ENCODE measurements at regions not wholly inside any gene's neighbourhood (a gene's known extent, or its start where the extent isn't known, plus 50 kb on each side); places are given as distances from the start of the nearest gene placed in this dataset.

DNA sequence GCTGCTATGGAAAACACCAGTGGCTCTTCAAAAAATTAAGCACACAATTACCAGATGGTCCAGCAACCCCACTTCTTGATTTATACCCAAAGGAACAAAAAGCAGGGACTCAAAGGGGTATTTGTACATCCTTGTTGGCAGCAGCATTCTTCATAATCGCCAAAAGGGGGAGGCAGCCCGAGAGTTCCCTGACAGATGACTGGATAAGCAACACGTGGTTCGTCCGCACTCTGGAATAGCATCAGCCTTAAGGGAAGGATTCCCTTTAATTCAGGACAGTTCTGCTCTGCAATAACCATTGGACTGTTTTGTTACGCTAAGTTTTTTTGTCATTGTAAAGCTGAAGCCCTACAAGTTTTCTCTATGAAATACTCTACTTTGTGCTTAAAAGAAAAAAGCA lies 76.7 kb upstream of the TWIST2 start:
- DNase-seq (ENCODE audit: insufficient read length, low spot score) = no peak
- FAIRE-seq = no peak
- TF ChIP-seq CTCF (IDR thresholded peaks at IDR 0.05; ENCODE audit: insufficient read depth, missing control alignments) = no peak

DNA sequence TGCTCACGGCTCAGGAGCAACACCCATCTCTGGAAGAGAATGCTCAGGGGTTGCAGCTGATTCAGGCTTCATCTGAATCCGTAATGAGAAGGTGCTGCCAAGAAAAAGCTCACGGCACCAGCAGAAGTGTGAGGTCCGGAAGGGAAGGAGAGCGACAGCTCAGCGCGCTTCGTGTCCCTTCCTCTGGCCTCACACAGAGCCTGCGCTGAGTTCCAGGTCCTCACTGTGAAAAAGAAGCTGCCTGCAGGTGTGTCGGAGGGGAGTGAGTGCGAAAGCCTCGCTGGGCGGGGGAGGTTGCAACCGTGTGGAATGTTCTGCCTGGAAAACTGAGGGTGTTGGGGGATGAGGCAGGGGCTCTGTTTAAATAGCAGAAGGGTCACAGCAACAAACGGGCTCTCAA lies 76.2 kb upstream of the TWIST2 start:
- no peak for TF ChIP-seq CTCF (IDR thresholded peaks at IDR 0.05; ENCODE audit: insufficient read depth, missing control alignments)
- FAIRE-seq = no peak
- no peak for DNase-seq (ENCODE audit: insufficient read length, low spot score)

DNA sequence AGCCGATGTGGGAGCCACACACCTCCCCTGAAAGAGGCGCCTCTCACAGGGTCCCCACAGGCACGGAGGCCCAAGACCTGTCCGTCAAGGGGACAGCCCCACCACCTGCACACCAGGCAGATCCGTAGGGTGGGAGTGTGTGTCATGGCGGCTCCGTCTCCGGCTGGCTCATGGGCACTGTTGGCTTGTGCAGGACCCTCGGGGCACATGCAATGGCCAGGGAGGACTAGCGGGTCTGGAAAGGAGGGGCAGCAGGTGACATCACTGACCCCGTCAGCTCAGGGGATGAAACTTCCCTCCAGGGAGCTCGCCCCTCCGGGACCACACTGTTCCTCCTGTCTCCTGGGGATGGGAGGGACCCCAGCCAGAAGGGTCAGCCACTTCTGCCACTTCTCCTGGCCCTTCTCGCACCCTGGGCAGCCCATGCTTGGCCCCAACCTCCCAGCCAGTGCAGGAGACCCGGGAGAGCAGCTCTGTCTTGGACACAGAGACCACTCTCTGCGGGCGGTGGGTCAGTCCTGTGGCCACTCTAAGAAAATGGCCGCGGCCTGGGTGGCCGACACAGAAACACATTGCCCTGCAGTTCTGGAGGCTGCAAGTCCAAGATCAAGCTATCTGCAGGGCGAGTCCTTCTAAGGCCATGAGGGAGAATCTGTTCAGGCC lies 75.1 kb upstream of the TWIST2 start:
- DNase-seq (ENCODE audit: insufficient read length, low spot score) (no peak), FAIRE-seq (no peak)
- no peak for TF ChIP-seq CTCF (IDR thresholded peaks at IDR 0.05; ENCODE audit: insufficient read depth, missing control alignments)

- FAIRE-seq (no peak), DNase-seq (ENCODE audit: insufficient read length, low spot score) (no peak)
- TF ChIP-seq CTCF (IDR thresholded peaks at IDR 0.05; ENCODE audit: insufficient read depth, missing control alignments) = no peak
These were observed 74.4 kb upstream of the TWIST2 start for GRCh38 chr2:238773472-238773871.

DNA sequence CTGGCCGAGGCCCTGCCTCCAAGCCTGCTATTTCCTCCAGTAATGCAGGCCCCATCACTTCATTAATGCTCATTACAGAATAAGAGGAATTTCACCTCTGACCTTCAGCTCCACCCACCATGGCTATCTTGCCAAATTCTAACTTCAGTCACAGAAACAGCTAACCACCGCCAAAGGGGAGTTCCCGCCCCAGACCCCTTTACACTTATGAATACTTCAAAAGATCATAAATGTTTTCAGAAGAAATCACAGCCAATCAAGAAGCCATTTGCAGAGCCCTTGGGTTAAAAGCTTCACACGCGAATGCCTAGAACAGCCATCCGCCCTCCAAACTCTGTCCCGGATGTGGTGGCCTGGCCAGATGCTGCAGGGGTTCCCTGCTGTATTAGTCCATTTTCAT lies 73.8 kb upstream of the TWIST2 start:
- no peak for TF ChIP-seq CTCF (IDR thresholded peaks at IDR 0.05; ENCODE audit: insufficient read depth, missing control alignments)
- DNase-seq (ENCODE audit: insufficient read length, low spot score) (no peak), FAIRE-seq (no peak)

DNA sequence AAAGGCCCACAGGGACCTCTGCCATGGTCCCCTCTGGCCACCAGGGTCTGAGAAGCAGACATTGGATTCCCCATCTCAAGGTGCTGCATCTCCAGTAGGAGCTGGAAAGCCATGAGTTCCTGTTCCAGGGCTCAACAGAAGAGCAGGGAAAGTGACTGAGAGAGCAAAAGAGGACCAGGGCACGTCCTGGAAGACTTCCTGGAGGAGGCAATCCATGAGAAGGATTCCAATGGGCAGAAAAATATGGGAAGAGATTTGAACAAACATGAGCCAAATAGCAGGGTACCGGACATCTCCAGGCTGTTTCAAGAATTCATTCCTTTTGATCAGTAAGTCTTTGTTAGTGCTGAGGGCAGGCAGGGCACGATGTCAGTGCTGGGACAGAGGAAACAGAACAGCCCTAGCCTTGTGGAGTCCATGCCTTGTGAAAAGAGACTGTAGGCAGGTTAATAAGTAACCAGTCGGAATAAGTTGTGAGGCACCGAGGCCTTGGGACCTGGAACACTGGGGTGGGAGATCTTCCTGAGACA lies 72.8 kb upstream of the TWIST2 start:
- DNase-seq (ENCODE audit: insufficient read length, low spot score) (no peak), FAIRE-seq (no peak)
- no peak for TF ChIP-seq CTCF (IDR thresholded peaks at IDR 0.05; ENCODE audit: insufficient read depth, missing control alignments)

- FAIRE-seq (no peak), DNase-seq (ENCODE audit: insufficient read length, low spot score) (no peak)
- TF ChIP-seq CTCF (IDR thresholded peaks at IDR 0.05; ENCODE audit: insufficient read depth, missing control alignments) = no peak
These were observed 72.3 kb upstream of the TWIST2 start for GRCh38 chr2:238775591-238775990.
